ENCODE measurements at regions not wholly inside any gene's neighbourhood (a gene's known extent, or its start where the extent isn't known, plus 50 kb on each side); places are given as distances from the start of the nearest gene placed in this dataset.
A peak's percentile ranks its signal among the peaks of the same experiment; 100 is the strongest.

DNA sequence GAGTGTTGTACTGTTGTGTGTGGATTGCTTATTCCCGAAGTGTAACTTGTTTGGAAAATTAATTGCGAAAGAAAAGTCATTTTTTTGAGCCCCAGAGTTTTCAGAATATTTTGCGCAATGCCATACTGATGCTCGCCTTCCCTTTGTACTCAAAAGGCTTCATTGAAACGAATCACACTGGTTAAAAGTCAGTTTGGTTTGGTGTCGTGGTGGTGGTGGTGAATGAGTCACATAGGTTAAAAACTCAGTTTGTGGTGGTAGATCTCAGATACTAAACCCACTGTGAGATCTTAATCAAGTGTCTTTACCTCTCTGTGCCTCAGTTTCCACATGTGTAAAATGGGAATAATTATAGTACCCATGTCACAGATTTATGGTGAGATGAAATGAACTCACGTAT is 61.1 kb upstream of the IL6 start:
- no peak for TF ChIP-seq POLR2AphosphoS5 (IDR thresholded peaks at IDR 0.05; ENCODE audit: low read depth, low read length)
- no peak for TF ChIP-seq POLR2A (IDR thresholded peaks at IDR 0.05; ENCODE audit: low read depth, low read length)
- no peak for TF ChIP-seq TAF1 (IDR thresholded peaks at IDR 0.05; ENCODE audit: borderline replicate concordance, low read depth, low read length)
- DNase-seq (ENCODE audit: insufficient read length), result no peak
- FAIRE-seq, result no peak

DNA sequence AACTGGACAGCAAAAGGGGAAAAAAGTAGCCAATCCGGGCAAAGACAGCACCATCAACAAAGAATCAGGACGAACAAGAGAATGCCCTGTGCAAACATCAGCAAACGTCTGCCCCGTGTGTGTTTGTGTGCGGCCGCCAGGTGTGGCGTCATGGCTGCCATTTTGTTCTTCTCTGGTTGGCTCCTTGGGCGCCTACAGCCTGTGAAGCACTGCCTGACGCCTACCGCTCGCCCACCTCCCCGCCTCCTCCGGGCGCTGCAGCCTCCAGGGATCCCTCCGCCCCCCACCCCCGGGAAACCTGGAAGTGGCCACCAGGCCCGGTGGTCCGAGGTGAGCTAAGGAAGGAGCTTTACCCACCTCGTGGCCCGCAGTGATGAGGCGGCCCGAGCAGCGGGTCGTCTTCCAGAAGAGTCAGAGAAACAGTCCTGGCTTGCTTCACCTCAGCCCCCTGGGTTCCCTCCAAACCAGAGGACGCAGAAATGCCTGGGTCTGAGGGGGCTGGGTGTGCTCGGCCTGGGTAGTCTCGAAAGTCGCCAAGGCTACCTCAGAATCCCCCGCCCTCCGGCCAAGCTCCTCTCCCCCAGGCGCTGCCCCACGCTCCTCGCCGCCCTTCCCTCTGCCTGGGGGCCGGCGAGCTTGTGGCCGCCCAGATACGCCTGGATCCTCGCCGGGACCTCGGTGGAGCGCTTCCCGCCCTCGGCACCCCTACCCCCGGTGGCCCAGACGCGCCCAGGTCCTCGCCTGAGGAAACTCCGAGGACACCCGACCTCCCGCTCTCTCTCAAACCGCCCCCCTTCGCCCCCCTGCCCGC is 61.8 kb upstream of the IL6 start:
- no peak for TF ChIP-seq POLR2AphosphoS5 (IDR thresholded peaks at IDR 0.05; ENCODE audit: low read depth, low read length)
- no peak for TF ChIP-seq TAF1 (IDR thresholded peaks at IDR 0.05; ENCODE audit: borderline replicate concordance, low read depth, low read length)
- TF ChIP-seq POLR2A (IDR thresholded peaks at IDR 0.05; ENCODE audit: low read depth, low read length), result no peak
- no peak for FAIRE-seq
- no peak for DNase-seq (ENCODE audit: insufficient read length)

DNA sequence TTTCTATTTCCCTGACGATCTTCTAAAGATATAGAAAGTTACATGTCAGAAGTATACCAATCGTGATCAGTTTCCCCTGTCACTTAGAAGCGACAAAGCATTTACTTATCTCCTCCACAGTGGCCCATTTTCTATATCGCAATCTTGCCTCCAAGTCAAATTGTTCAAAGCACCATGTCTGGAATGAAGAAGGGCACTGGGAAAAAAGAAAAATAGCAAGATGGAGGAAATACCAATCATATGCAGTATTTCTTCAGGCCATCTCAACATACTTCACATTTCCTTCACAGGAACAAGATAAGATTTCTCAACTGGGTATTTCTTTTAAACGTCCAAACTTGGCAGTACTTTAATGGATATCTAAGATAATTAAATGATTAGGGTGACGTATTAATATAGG is 63.3 kb upstream of the IL6 start:
- TF ChIP-seq POLR2AphosphoS5 (IDR thresholded peaks at IDR 0.05; ENCODE audit: low read depth, low read length), result no peak
- no peak for TF ChIP-seq TAF1 (IDR thresholded peaks at IDR 0.05; ENCODE audit: borderline replicate concordance, low read depth, low read length)
- TF ChIP-seq POLR2A (IDR thresholded peaks at IDR 0.05; ENCODE audit: low read depth, low read length), result no peak
- DNase-seq (ENCODE audit: insufficient read length), result no peak
- peak; percentile 27 for FAIRE-seq

DNA sequence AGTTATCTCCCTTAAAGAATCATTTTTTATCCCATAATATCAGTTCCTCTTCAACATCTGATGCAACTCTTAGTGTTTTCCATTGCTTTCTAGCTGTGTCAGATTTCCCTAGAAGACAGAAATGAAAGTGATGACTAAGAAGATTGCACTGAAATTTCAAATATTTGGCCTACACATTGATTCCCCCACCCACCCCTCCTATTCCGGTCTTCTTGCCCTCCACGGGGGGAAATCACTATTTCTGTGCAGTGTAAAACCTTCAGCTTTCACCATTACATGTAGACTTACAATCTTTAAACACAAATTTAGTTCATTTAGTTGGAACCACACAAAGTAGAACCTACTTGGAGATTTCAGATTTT is 63.7 kb upstream of the IL6 start:
- TF ChIP-seq TAF1 (IDR thresholded peaks at IDR 0.05; ENCODE audit: borderline replicate concordance, low read depth, low read length) (no peak), POLR2AphosphoS5 (IDR thresholded peaks at IDR 0.05; ENCODE audit: low read depth, low read length) (no peak), POLR2A (IDR thresholded peaks at IDR 0.05; ENCODE audit: low read depth, low read length) (no peak)
- FAIRE-seq (peak; percentile 60), DNase-seq (ENCODE audit: insufficient read length) (no peak)

DNA sequence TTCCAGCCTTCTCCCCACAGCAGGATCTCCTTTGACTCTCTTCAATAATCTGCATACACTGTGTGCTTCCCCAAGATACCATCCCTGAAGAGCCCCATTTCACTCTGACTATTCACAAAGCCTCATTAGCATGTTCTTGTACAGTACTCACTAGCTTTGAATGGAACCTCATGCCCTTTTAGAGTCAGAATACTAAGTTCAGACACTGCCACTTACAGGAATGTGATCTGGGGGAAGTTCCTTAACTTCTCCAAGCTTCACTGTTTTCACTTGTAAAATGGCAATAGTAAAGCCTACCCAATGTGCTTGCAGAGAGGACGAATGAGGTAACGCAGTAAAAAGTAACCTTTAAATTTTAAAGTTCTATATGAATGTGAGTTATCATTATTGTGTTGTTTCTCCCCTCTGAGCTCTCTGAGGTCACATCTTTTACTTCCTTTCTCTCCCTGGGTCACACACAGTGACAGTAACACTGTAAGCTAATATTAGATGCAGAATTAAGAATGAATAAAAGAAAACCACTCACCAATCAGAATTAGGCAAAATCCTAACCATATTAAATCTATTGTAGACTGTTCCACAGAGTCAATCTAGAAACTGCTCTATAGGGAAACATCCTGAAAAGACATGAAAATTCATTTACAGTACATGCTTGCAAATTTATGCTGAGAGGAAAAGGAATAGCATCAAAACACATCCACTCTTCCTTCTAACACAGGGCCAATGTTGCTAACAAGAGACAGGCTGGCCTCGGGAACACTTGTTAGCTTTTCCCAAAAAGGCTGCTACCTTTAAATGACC is 64.2 kb upstream of the IL6 start:
- DNase-seq (ENCODE audit: insufficient read length), result no peak
- TF ChIP-seq TAF1 (IDR thresholded peaks at IDR 0.05; ENCODE audit: borderline replicate concordance, low read depth, low read length) (no peak), POLR2AphosphoS5 (IDR thresholded peaks at IDR 0.05; ENCODE audit: low read depth, low read length) (no peak), POLR2A (IDR thresholded peaks at IDR 0.05; ENCODE audit: low read depth, low read length) (no peak)
- FAIRE-seq, result peak; percentile 5

DNA sequence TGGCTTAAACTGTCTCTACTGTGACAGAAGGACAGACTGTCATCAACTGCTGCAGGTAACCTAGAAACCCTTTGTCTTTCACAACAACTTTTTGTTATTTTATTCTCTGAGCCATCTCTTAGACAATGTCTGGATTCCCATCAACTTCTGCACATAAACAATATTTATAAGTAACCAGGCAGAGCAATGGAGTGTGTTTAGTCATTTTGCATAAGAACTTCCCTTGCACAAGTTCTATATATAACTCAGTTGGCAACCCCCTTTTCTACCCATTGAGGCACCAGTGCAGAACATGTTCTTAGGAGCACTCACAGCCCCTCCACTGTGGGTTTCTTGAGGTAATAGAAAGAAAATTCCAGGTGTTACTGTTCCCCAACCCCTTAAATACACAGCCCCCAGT is 65.0 kb upstream of the IL6 start:
- DNase-seq (ENCODE audit: insufficient read length) (no peak), FAIRE-seq (no peak)
- TF ChIP-seq POLR2AphosphoS5 (IDR thresholded peaks at IDR 0.05; ENCODE audit: low read depth, low read length), result no peak
- no peak for TF ChIP-seq TAF1 (IDR thresholded peaks at IDR 0.05; ENCODE audit: borderline replicate concordance, low read depth, low read length)
- TF ChIP-seq POLR2A (IDR thresholded peaks at IDR 0.05; ENCODE audit: low read depth, low read length), result no peak

DNA sequence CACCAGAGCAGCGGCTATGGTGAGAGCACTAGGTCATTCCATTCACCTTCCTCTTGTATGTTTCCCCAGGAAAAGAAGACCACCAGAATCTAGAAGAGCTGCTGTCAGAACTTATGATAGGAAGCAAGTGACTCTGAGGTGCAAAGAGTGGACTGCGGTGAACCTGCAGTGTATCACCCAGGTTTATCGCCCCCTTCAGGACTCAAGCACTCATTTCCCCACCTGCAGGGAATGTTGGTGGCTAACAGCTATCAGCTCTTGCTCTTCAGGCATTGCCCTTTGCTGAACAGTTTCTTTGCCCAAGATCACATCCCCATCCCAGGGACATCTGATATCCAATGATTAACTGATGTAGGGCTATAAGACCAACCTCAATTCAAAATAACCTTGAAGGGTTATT is 66.3 kb upstream of the IL6 start:
- no peak for DNase-seq (ENCODE audit: insufficient read length)
- no peak for FAIRE-seq
- TF ChIP-seq TAF1 (IDR thresholded peaks at IDR 0.05; ENCODE audit: borderline replicate concordance, low read depth, low read length), result no peak
- TF ChIP-seq POLR2A (IDR thresholded peaks at IDR 0.05; ENCODE audit: low read depth, low read length), result no peak
- TF ChIP-seq POLR2AphosphoS5 (IDR thresholded peaks at IDR 0.05; ENCODE audit: low read depth, low read length), result no peak

DNA sequence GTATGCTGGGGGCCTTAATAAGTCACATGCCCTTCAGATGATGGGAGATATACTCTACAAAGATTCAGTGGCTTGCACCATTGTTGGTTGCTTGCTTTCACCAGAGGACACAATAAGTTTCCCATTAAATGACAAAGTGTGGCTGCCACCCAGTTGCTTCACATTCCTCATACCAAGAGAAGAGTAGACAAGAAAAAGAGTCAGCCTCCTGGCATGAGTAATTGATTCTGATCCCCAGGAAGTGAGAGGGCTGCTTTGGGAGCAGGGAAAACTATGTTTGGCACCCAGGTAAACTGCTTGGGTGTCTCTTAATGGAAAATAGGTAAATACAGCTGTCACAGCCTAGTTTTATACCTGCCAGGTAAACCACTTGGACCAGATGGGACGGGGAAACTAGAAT is 66.7 kb upstream of the IL6 start:
- DNase-seq (ENCODE audit: insufficient read length) (no peak), FAIRE-seq (no peak)
- TF ChIP-seq POLR2A (IDR thresholded peaks at IDR 0.05; ENCODE audit: low read depth, low read length) (no peak), TAF1 (IDR thresholded peaks at IDR 0.05; ENCODE audit: borderline replicate concordance, low read depth, low read length) (no peak), POLR2AphosphoS5 (IDR thresholded peaks at IDR 0.05; ENCODE audit: low read depth, low read length) (no peak)

DNA sequence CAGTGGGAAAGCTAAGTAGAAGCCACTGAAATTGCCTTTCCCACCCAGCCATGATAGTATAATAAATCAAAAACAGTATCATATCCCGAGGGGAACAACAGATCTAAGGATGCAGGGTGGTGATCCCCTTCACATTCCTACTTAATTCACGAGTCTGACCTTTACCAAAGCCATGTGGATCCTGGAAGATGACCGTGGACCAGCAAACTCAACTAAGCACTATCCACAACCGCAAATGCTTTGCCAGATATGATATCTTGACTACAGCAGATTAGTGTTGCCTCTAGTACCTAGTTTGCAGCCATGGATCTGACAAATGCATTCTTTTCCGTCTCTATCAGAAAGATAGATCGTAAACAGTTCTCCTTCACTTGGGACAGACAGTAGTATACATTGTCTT is 67.3 kb upstream of the IL6 start:
- TF ChIP-seq TAF1 (IDR thresholded peaks at IDR 0.05; ENCODE audit: borderline replicate concordance, low read depth, low read length), result no peak
- no peak for TF ChIP-seq POLR2A (IDR thresholded peaks at IDR 0.05; ENCODE audit: low read depth, low read length)
- TF ChIP-seq POLR2AphosphoS5 (IDR thresholded peaks at IDR 0.05; ENCODE audit: low read depth, low read length), result no peak
- DNase-seq (ENCODE audit: insufficient read length), result no peak
- FAIRE-seq, result no peak

DNA sequence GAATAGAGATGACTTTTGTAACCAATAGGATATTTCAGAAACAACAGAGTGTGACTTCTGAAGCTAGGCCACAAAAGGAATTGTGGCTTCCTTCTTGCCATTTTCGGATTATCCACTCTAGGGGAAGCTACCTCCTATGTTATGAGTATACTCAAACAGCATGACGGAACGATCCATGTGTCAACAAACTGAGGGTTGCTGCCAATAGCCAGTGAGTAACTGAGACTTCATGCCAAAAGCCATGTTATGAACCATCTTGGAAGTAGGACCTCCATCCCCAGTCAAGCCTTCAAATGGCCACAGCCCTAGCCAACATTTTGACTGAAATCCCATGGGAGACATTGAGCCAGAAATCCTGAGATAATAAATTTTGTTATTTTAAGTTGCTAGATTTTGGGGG is 69.0 kb upstream of the IL6 start:
- FAIRE-seq (no peak), DNase-seq (ENCODE audit: insufficient read length) (no peak)
- TF ChIP-seq POLR2AphosphoS5 (IDR thresholded peaks at IDR 0.05; ENCODE audit: low read depth, low read length) (no peak), TAF1 (IDR thresholded peaks at IDR 0.05; ENCODE audit: borderline replicate concordance, low read depth, low read length) (no peak)

DNA sequence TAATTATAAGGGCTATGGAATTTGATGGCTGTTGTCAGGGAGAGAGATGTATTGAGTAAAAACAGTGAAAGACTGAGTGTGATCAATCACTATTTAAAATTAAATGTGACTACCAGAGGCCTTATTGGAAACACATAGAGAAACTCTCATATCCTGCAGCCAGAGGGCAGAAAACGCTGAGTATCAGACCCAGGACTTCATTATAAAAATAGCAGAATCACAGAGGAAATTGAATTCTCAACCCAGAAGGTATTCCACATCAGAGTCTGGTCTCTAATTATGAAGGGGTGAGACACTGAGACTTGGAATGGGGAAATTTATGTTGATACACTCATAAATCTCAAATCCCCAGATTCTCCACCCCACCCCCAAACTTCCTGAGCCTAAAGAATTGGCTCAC is 69.5 kb upstream of the IL6 start:
- DNase-seq (ENCODE audit: insufficient read length) (no peak), FAIRE-seq (no peak)

DNA sequence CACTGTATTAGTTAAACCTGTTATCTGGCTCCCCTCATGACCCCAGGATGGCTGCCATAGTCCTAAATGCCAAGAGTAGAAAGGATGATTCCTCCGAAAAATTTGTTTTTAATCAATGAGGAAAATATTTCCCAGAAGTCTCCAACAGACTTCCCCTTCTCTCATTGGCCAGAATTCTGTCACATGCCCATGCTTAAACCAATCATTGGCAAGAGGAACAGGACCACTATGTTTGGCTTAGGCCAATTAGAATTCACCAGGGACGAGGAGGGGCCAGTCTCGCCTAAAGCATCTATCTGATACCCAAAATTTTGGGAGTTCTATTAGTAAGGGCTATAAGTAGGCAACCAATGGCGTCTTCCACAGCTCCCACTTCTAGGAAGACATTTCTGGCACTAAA is 71.2 kb upstream of the IL6 start:
- FAIRE-seq (no peak), DNase-seq (ENCODE audit: insufficient read length) (no peak)
- TF ChIP-seq POLR2AphosphoS5 (IDR thresholded peaks at IDR 0.05; ENCODE audit: low read depth, low read length) (no peak), POLR2A (IDR thresholded peaks at IDR 0.05; ENCODE audit: low read depth, low read length) (no peak), TAF1 (IDR thresholded peaks at IDR 0.05; ENCODE audit: borderline replicate concordance, low read depth, low read length) (no peak)

More for the DNA sequence above, 69.5 kb upstream of the IL6 start:
- TF ChIP-seq POLR2AphosphoS5 (IDR thresholded peaks at IDR 0.05; ENCODE audit: low read depth, low read length) (no peak), TAF1 (IDR thresholded peaks at IDR 0.05; ENCODE audit: borderline replicate concordance, low read depth, low read length) (no peak), POLR2A (IDR thresholded peaks at IDR 0.05; ENCODE audit: low read depth, low read length) (no peak)
